ENCODE measurements at regions not wholly inside any gene's neighbourhood (a gene's known extent, or its start where the extent isn't known, plus 50 kb on each side); places are given as distances from the start of the nearest gene placed in this dataset.

GRCh38 chr3:111385971-111386495 lies 156.0 kb upstream of the CD96 start:
- WGBS, 2 donors: 80 to 92% methylated on average over 4 of the region's 4 CpGs
- intact Hi-C loops (cut with DNase I): no loop called here

GRCh38 chr3:111392894-111393398 lies 149.1 kb upstream of the CD96 start:
- intact Hi-C loops (cut with DNase I): no loop called here
- TF ChIP-seq POLR2A (IDR thresholded peaks at IDR 0.05) (no peak), CTCF (IDR thresholded peaks at IDR 0.05) (no peak)
- Histone ChIP-seq H3K4me1 (no peaks in the 10 kb centered on the region), H3K4me3 (no peak overlapping the region), H3K27me3 (no peaks in the 10 kb centered on the region), H3K36me3 (no peaks in the 10 kb centered on the region), H3K9me3 (no peaks in the 10 kb centered on the region), H3K27ac (no peak overlapping the region)
- DNase-seq: no peak
- 38 to 51% methylated on average over 2 of the region's 2 CpGs for WGBS, 2 donors

More at GRCh38 chr3:111385971-111386495, 156.0 kb upstream of the CD96 start:
- no peaks in the 10 kb centered on the region for H3K36me3 ChIP-seq
- DNase-seq: no peak
- no peak overlapping the region for H3K4me3 ChIP-seq
- H3K4me1 ChIP-seq: no peaks in the 10 kb centered on the region
- no peak for TF ChIP-seq CTCF (IDR thresholded peaks at IDR 0.05)
- TF ChIP-seq POLR2A (IDR thresholded peaks at IDR 0.05): no peak
- no peaks in the 10 kb centered on the region for H3K9me3 ChIP-seq
- H3K27ac ChIP-seq: no peak overlapping the region
- H3K27me3 ChIP-seq: no peaks in the 10 kb centered on the region

GRCh38 chr3:111412656-111413055 lies 129.3 kb upstream of the CD96 start:
- 65 to 80% methylated on average over 4 of the region's 4 CpGs for WGBS, 2 donors
- no peaks in the 10 kb centered on the region for H3K36me3 ChIP-seq
- no peak for TF ChIP-seq CTCF (IDR thresholded peaks at IDR 0.05)
- TF ChIP-seq POLR2A (IDR thresholded peaks at IDR 0.05): no peak

GRCh38 chr3:111414531-111414930 lies 127.5 kb upstream of the CD96 start:
- Histone ChIP-seq H3K4me3 (no peak overlapping the region), H3K27me3 (no peaks in the 10 kb centered on the region), H3K36me3 (no peaks in the 10 kb centered on the region), H3K4me1 (no peaks in the 10 kb centered on the region), H3K27ac (no peak overlapping the region), H3K9me3 (no peaks in the 10 kb centered on the region)
- DNase-seq: no peak
- intact Hi-C loops (cut with DNase I): no loop called here
- TF ChIP-seq POLR2A (IDR thresholded peaks at IDR 0.05): no peak
- TF ChIP-seq CTCF (IDR thresholded peaks at IDR 0.05): no peak

More at GRCh38 chr3:111412656-111413055, 129.3 kb upstream of the CD96 start:
- DNase-seq: no peak
- Histone ChIP-seq H3K9me3 (no peaks in the 10 kb centered on the region), H3K27ac (no peak overlapping the region), H3K4me1 (no peaks in the 10 kb centered on the region), H3K27me3 (no peaks in the 10 kb centered on the region), H3K4me3 (no peak overlapping the region)
- intact Hi-C loops (cut with DNase I): no loop called here

- no peaks in the 10 kb centered on the region for H3K27me3 ChIP-seq
- no peak overlapping the region for H3K27ac ChIP-seq
- DNase-seq: no peak
- TF ChIP-seq CTCF (IDR thresholded peaks at IDR 0.05) (no peak), POLR2A (IDR thresholded peaks at IDR 0.05) (no peak)
- no peak overlapping the region for H3K4me3 ChIP-seq
- intact Hi-C loops (cut with DNase I): no loop called here
- H3K36me3 ChIP-seq: no peaks in the 10 kb centered on the region
- H3K4me1 ChIP-seq: no peaks in the 10 kb centered on the region
- H3K9me3 ChIP-seq: no peaks in the 10 kb centered on the region
These were observed 127.0 kb upstream of the CD96 start for GRCh38 chr3:111415018-111415417.

Measured in esophagus squamous epithelium (tissue), 5 donors.